Nephron progenitor cell (in vitro differentiated cells): ENCODE measurements at regions not wholly inside any gene's neighbourhood (a gene's known extent, or its start where the extent isn't known, plus 50 kb on each side); places are given as distances from the start of the nearest gene placed in this dataset.
"Not testable (repeated sequence)": the region's sequence is repeated elsewhere in the genome, so short reads cannot be mapped to it uniquely, and the experiment has no call there.

Experiments used
- DNase-seq: peaks from one replicate; pipeline ENCODE4 v3.0.0; 2021
- H3K27ac Mint-ChIP-seq: 2 replicates; pipeline ENCODE4 v1.8.0; 2021; ENCODE audit warnings: mild to moderate bottlenecking, moderate library complexity, mixed read lengths
- H3K27me3 Mint-ChIP-seq: 2 replicates; pipeline ENCODE4 v1.8.0; 2021; ENCODE audit warnings: mild to moderate bottlenecking, low read depth, mixed read lengths; ENCODE audit not compliant: poor library complexity
- H3K36me3 Mint-ChIP-seq: 2 replicates; pipeline ENCODE4 v1.8.0; 2021; ENCODE audit warnings: low read depth, mixed read lengths
- H3K4me1 Mint-ChIP-seq: 2 replicates; pipeline ENCODE4 v1.8.0; 2021; ENCODE audit warnings: mixed read lengths
- H3K4me3 Mint-ChIP-seq: 2 replicates; pipeline ENCODE4 v1.8.0; 2021; ENCODE audit warnings: mild to moderate bottlenecking, moderate library complexity, mixed read lengths
- H3K9me3 Mint-ChIP-seq: 2 replicates; pipeline ENCODE4 v1.8.0; 2021; ENCODE audit warnings: mild to moderate bottlenecking, moderate library complexity, mixed read lengths
- TF ChIP-seq, protein P1 (sequence below): fragments of 200-600 bp; sonication (generic); IDR thresholded peaks from 2 replicates; pipeline ENCODE4 v1.5.0; 2021; ENCODE audit warnings: antibody characterized with exemption

GRCh38 chr7:110418659-110419280, 672.2 kb upstream of the LRRN3 start:
- peaks cover 32% of the 10 kb centered on the region for H3K4me1 Mint-ChIP-seq
- DNase-seq: no peak
- no peak overlapping the region for H3K4me3 Mint-ChIP-seq
- no peak overlapping the region for H3K27ac Mint-ChIP-seq
- H3K9me3 Mint-ChIP-seq: no peaks in the 10 kb centered on the region
- TF ChIP-seq, protein P1, sequence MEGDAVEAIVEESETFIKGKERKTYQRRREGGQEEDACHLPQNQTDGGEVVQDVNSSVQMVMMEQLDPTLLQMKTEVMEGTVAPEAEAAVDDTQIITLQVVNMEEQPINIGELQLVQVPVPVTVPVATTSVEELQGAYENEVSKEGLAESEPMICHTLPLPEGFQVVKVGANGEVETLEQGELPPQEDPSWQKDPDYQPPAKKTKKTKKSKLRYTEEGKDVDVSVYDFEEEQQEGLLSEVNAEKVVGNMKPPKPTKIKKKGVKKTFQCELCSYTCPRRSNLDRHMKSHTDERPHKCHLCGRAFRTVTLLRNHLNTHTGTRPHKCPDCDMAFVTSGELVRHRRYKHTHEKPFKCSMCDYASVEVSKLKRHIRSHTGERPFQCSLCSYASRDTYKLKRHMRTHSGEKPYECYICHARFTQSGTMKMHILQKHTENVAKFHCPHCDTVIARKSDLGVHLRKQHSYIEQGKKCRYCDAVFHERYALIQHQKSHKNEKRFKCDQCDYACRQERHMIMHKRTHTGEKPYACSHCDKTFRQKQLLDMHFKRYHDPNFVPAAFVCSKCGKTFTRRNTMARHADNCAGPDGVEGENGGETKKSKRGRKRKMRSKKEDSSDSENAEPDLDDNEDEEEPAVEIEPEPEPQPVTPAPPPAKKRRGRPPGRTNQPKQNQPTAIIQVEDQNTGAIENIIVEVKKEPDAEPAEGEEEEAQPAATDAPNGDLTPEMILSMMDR: no peak
- H3K27me3 Mint-ChIP-seq: no peaks in the 10 kb centered on the region
- no peaks in the 10 kb centered on the region for H3K36me3 Mint-ChIP-seq

DNA sequence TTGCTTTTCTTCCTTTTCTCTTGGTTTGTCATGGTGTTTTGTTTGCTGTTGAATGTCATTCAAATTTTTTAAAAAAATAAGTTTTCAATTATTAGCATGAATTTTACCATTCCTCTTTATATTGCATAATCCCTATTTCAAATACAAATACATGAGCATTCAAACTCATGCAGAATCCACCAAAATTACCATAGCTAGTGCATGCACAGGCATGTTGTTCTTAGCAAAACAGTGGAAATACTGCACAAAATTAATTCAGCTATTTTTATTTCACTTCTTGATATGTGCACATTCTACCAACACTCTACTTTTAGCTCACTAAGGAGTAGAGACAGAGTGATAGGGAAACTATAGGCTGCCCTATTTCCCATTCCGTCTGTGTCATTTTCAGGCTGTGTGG, 670.1 kb upstream of the LRRN3 start:
- H3K4me3 Mint-ChIP-seq: no peak overlapping the region
- H3K9me3 Mint-ChIP-seq: peaks cover 2% of the 10 kb centered on the region
- H3K27me3 Mint-ChIP-seq: no peaks in the 10 kb centered on the region
- H3K27ac Mint-ChIP-seq: no peak overlapping the region
- no peaks in the 10 kb centered on the region for H3K36me3 Mint-ChIP-seq
- no peak for DNase-seq
- TF ChIP-seq, protein P1: no peak
- peaks cover 30% of the 10 kb centered on the region for H3K4me1 Mint-ChIP-seq

- no peaks in the 10 kb centered on the region for H3K27me3 Mint-ChIP-seq
- H3K27ac Mint-ChIP-seq: no peak overlapping the region
- H3K9me3 Mint-ChIP-seq: peaks cover 10% of the 10 kb centered on the region
- no peak for DNase-seq
- peaks cover 26% of the 10 kb centered on the region for H3K4me1 Mint-ChIP-seq
- H3K4me3 Mint-ChIP-seq: no peak overlapping the region
- TF ChIP-seq, protein P1: no peak
- H3K36me3 Mint-ChIP-seq: no peaks in the 10 kb centered on the region
Observed at GRCh38 chr7:110421490-110422241, 669.3 kb upstream of the LRRN3 start.

DNA sequence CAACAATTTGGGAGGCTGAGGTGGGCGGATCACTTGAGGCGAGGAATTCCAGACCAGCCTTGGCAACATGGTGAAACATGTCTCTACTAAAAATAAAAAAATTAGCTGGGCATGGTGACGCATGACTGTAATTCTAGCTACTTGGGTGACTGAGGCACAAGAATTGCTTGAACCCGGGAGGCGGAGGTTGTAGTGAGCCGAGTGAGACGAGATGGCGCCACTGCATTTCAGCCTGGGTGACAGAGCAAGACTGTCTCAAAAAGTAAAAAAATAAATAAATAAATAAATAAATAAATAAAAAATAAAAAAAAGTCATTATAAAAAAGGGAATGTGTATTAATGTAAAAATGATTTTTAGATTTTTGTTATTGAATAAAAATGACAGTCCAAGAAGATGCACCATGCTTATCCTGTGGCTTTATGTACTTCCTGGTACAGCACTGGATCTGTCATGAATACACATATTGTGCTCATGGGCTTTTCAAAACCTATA, 658.8 kb upstream of the LRRN3 start:
- H3K4me3 Mint-ChIP-seq: no peak overlapping the region
- no peaks in the 10 kb centered on the region for H3K4me1 Mint-ChIP-seq
- TF ChIP-seq, protein P1: no peak
- H3K36me3 Mint-ChIP-seq: no peaks in the 10 kb centered on the region
- no peaks in the 10 kb centered on the region for H3K9me3 Mint-ChIP-seq
- no peak for DNase-seq
- H3K27ac Mint-ChIP-seq: no peak overlapping the region
- H3K27me3 Mint-ChIP-seq: no peaks in the 10 kb centered on the region

- not testable (repeated sequence) for H3K27me3 Mint-ChIP-seq, H3K4me1 Mint-ChIP-seq, H3K9me3 Mint-ChIP-seq, DNase-seq, H3K4me3 Mint-ChIP-seq, H3K36me3 Mint-ChIP-seq
- H3K27ac Mint-ChIP-seq: peak overlapping the region; percentile 39
Observed at GRCh38 chr7:110438926-110439325, 652.0 kb upstream of the LRRN3 start.

DNA sequence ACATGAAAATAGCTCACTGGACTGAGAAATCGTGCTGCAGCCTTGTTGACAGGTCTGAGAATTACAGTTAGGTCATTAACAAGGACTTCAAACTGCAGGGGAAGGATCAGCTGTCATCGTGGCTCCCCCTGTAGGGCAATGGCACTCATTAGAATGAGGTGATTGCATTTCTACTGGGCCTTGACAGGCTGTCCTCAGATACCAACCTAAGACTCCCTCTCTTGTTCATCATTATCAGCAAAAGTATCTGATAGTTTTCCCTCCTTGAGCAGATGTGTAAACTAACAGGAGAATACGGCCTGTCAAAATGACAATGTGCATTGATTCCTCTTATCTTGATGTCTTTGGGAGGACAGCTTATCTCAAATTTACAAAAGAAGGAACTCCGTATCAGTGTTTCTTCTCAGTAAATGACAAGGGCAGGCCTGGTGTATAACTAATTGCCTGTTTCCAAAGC, 648.5 kb upstream of the LRRN3 start:
- Mint-ChIP-seq H3K27ac (no peak overlapping the region), H3K27me3 (peaks cover 4% of the 10 kb centered on the region), H3K4me1 (no peaks in the 10 kb centered on the region), H3K9me3 (no peaks in the 10 kb centered on the region), H3K36me3 (no peaks in the 10 kb centered on the region), H3K4me3 (no peak overlapping the region)
- TF ChIP-seq, protein P1: peak; percentile 39
- peak; percentile 45 for DNase-seq
